GM12878 (cell line): ENCODE measurements at regions not wholly inside any gene's neighbourhood (a gene's known extent, or its start where the extent isn't known, plus 50 kb on each side); places are given as distances from the start of the nearest gene placed in this dataset.
"Not testable (repeated sequence)": the region's sequence is repeated elsewhere in the genome, so short reads cannot be mapped to it uniquely, and the experiment has no call there.

ENCODE experiments used
- CTCF ChIP-seq, 3 experiments: IDR thresholded peaks in 2 of 3; conservative IDR thresholded peaks in 1 of 3; 2 replicates each; pipeline ENCODE4 v1.5.1; 2011; ENCODE audit warnings: low read depth in 3 of 3, low read length in 3 of 3, mild to moderate bottlenecking in 3 of 3, control low read depth in 2 of 3, moderate library complexity in 2 of 3, inconsistent platforms in 1 of 3, mixed read lengths in 1 of 3; ENCODE audit not compliant: control insufficient read depth in 2 of 3, insufficient read depth in 1 of 3; ENCODE audit errors: extremely low read depth in 1 of 3
- EED ChIP-seq: sonication (generic); IDR thresholded peaks from 2 replicates; pipeline ENCODE4 v1.6.1; 2016; ENCODE audit warnings: antibody characterized with exemption, low read depth
- EZH2 ChIP-seq: IDR thresholded peaks from 2 replicates; pipeline ENCODE4 v1.6.1; 2012; ENCODE audit warnings: low read depth, mild to moderate bottlenecking, control low read depth, inconsistent platforms, low read length, borderline replicate concordance; ENCODE audit not compliant: control insufficient read depth
- GATAD2B ChIP-seq: fragments of 450-650 bp; conservative IDR thresholded peaks from 2 replicates; pipeline ENCODE4 v1.6.1; 2017; ENCODE audit warnings: low read depth, mild to moderate bottlenecking, moderate library complexity
- MEF2A ChIP-seq: IDR thresholded peaks from 2 replicates; pipeline ENCODE4 v1.6.1; 2011; ENCODE audit warnings: low read depth, mild to moderate bottlenecking, low read length, moderate library complexity; ENCODE audit not compliant: insufficient read depth
- MYC ChIP-seq: IDR thresholded peaks from 2 replicates; pipeline ENCODE4 v1.6.1; 2011; ENCODE audit warnings: mild to moderate bottlenecking, low read length, moderate library complexity, inconsistent platforms; ENCODE audit not compliant: insufficient read depth, insufficient replicate concordance, insufficient read length, severe bottlenecking
- NRF1 ChIP-seq: conservative IDR thresholded peaks from 2 replicates; pipeline ENCODE4 v1.6.1; 2011; ENCODE audit warnings: mild to moderate bottlenecking, low read depth, low read length, improper control_type of control experiment
- POLR2AphosphoS5 ChIP-seq: IDR thresholded peaks from 2 replicates; pipeline ENCODE4 v1.6.1; 2011; ENCODE audit warnings: mild to moderate bottlenecking, low read length, inconsistent platforms
- RCOR1 ChIP-seq: conservative IDR thresholded peaks from 2 replicates; pipeline ENCODE4 v1.6.1; 2012; ENCODE audit warnings: low read depth, low read length, improper control_type of control experiment
- TCF12 ChIP-seq: IDR thresholded peaks from 2 replicates; pipeline ENCODE4 v1.6.1; 2011; ENCODE audit warnings: low read depth, mild to moderate bottlenecking, low read length
- TF ChIP-seq, protein P1 (sequence below): IDR thresholded peaks from 2 replicates; pipeline ENCODE4 v1.6.1; 2012; ENCODE audit warnings: low read depth, low read length, improper control_type of control experiment
- TF ChIP-seq, protein P2 (sequence below): IDR thresholded peaks from 2 replicates; pipeline ENCODE4 v1.6.1; 2012; ENCODE audit warnings: mild to moderate bottlenecking, low read depth, low read length
- TF ChIP-seq, protein P3 (sequence below): fragments of 450-650 bp; IDR thresholded peaks from 2 replicates; pipeline ENCODE4 v1.6.1; 2017; ENCODE audit warnings: mild to moderate bottlenecking

GRCh38 chr21:27881331-27881730 is 914.4 kb upstream of the ADAMTS5 start:
- TF ChIP-seq TCF12; POLR2AphosphoS5; CTCF (IDR thresholded peaks at IDR 0.05 in 2 of 3, conservative IDR thresholded peaks at IDR 0.05 in 1 of 3; ENCODE audit: control insufficient read depth in 2 of 3, extremely low read depth in 1 of 3, insufficient read depth in 1 of 3, low read depth in 3 of 3, low read length in 3 of 3); MEF2A; GATAD2B; NRF1; RCOR1; EED; EZH2; MYC: not testable (repeated sequence)
- TF ChIP-seq, protein P1, sequence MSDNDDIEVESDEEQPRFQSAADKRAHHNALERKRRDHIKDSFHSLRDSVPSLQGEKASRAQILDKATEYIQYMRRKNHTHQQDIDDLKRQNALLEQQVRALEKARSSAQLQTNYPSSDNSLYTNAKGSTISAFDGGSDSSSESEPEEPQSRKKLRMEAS, result not testable (repeated sequence)
- TF ChIP-seq, protein P2, sequence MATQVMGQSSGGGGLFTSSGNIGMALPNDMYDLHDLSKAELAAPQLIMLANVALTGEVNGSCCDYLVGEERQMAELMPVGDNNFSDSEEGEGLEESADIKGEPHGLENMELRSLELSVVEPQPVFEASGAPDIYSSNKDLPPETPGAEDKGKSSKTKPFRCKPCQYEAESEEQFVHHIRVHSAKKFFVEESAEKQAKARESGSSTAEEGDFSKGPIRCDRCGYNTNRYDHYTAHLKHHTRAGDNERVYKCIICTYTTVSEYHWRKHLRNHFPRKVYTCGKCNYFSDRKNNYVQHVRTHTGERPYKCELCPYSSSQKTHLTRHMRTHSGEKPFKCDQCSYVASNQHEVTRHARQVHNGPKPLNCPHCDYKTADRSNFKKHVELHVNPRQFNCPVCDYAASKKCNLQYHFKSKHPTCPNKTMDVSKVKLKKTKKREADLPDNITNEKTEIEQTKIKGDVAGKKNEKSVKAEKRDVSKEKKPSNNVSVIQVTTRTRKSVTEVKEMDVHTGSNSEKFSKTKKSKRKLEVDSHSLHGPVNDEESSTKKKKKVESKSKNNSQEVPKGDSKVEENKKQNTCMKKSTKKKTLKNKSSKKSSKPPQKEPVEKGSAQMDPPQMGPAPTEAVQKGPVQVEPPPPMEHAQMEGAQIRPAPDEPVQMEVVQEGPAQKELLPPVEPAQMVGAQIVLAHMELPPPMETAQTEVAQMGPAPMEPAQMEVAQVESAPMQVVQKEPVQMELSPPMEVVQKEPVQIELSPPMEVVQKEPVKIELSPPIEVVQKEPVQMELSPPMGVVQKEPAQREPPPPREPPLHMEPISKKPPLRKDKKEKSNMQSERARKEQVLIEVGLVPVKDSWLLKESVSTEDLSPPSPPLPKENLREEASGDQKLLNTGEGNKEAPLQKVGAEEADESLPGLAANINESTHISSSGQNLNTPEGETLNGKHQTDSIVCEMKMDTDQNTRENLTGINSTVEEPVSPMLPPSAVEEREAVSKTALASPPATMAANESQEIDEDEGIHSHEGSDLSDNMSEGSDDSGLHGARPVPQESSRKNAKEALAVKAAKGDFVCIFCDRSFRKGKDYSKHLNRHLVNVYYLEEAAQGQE, result not testable (repeated sequence)
- TF ChIP-seq, protein P3, sequence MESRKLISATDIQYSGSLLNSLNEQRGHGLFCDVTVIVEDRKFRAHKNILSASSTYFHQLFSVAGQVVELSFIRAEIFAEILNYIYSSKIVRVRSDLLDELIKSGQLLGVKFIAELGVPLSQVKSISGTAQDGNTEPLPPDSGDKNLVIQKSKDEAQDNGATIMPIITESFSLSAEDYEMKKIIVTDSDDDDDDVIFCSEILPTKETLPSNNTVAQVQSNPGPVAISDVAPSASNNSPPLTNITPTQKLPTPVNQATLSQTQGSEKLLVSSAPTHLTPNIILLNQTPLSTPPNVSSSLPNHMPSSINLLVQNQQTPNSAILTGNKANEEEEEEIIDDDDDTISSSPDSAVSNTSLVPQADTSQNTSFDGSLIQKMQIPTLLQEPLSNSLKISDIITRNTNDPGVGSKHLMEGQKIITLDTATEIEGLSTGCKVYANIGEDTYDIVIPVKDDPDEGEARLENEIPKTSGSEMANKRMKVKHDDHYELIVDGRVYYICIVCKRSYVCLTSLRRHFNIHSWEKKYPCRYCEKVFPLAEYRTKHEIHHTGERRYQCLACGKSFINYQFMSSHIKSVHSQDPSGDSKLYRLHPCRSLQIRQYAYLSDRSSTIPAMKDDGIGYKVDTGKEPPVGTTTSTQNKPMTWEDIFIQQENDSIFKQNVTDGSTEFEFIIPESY, result not testable (repeated sequence)
